ENCODE measurements at regions not wholly inside any gene's neighbourhood (a gene's known extent, or its start where the extent isn't known, plus 50 kb on each side); places are given as distances from the start of the nearest gene placed in this dataset.

DNA sequence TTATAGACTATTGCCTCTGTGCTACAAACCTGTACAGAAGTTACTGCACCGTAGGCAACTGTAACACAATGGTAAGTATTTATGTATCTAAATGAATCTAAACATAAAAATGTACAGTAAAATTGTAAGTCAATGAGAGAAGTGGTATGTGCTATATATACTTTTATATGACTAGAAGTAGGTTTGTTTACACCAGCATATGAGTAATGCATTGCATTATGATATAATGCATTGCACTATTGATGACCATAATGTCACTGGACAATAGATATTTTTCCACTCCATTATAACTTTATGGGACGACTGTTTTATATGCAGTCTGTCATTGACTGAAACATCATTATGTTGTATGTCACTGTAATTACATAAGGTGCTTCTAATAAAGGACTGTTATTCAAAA is 340.3 kb upstream of the SNX7 start:
- TF ChIP-seq CTCF (conservative IDR thresholded peaks at IDR 0.05; ENCODE audit: low read depth, low read length) (no peak), EZH2 (IDR thresholded peaks at IDR 0.05; ENCODE audit: low read length, unreplicated experiment) (no peak), EZH2phosphoT487 (IDR thresholded peaks at IDR 0.05; ENCODE audit: borderline replicate concordance, low read length) (no peak)
